Smooth muscle cell (in vitro differentiated cells): ENCODE measurements at regions not wholly inside any gene's neighbourhood (a gene's known extent, or its start where the extent isn't known, plus 50 kb on each side); places are given as distances from the start of the nearest gene placed in this dataset.

Source experiments
- DNase-seq: peaks from one replicate; lab custom pipeline; 2025; ENCODE audit not compliant: unreplicated experiment; lab: John Stamatoyannopoulos, UW
- H2AFZ ChIP-seq: fragments of 200-600 bp; sonication (generic); 2 replicates; pipeline ENCODE4 v1.6.0; 2016; ENCODE audit warnings: antibody characterized with exemption, low read depth, mild to moderate bottlenecking
- H3F3A ChIP-seq: fragments of 200-600 bp; sonication (generic); 2 replicates; pipeline ENCODE4 v1.6.0; 2017; ENCODE audit warnings: antibody characterized with exemption, low read depth
- H3K27ac ChIP-seq: fragments of 200-600 bp; sonication (generic); 2 replicates; pipeline ENCODE4 v1.5.1; 2016; ENCODE audit warnings: low read depth, mild to moderate bottlenecking
- H3K27me3 ChIP-seq: fragments of 200-600 bp; sonication (generic); 2 replicates; pipeline ENCODE4 v1.6.1; 2016; ENCODE audit warnings: low read depth, mild to moderate bottlenecking
- H3K36me3 ChIP-seq: fragments of 200-600 bp; sonication (generic); 2 replicates; pipeline ENCODE4 v1.5.1; 2016; ENCODE audit warnings: low read depth
- H3K4me1 ChIP-seq: fragments of 200-600 bp; sonication (generic); 2 replicates; pipeline ENCODE4 v1.5.1; 2016; ENCODE audit warnings: low read depth
- H3K4me2 ChIP-seq: fragments of 200-600 bp; sonication (generic); 2 replicates; pipeline ENCODE4 v1.6.0; 2016; ENCODE audit warnings: mild to moderate bottlenecking
- H3K4me3 ChIP-seq: fragments of 200-600 bp; sonication (generic); 2 replicates; pipeline ENCODE4 v1.5.1; 2016; ENCODE audit warnings: mild to moderate bottlenecking
- H3K79me2 ChIP-seq: fragments of 200-600 bp; sonication (generic); 2 replicates; pipeline ENCODE4 v1.6.0; 2016; ENCODE audit warnings: low read depth, mild to moderate bottlenecking
- H3K9ac ChIP-seq: fragments of 200-600 bp; sonication (generic); 2 replicates; pipeline ENCODE4 v1.6.0; 2016; ENCODE audit warnings: low read depth
- H3K9me3 ChIP-seq: fragments of 200-600 bp; sonication (generic); replicated peaks from 2 replicates; pipeline ENCODE4 v1.5.1; 2016; ENCODE audit warnings: low read depth
- H4K20me1 ChIP-seq: fragments of 200-600 bp; sonication (generic); 2 replicates; pipeline ENCODE4 v1.6.0; 2016; ENCODE audit warnings: low read depth
- CTCF ChIP-seq: fragments of 200-600 bp; sonication (generic); IDR thresholded peaks from 2 replicates; pipeline ENCODE4 v1.5.1; 2017; ENCODE audit warnings: borderline replicate concordance, mild to moderate bottlenecking, antibody characterized with exemption; ENCODE audit not compliant: insufficient read depth, poor library complexity, severe bottlenecking
- WGBS: methylation state at CpG from one replicate; pipeline ENCODE4 v1.1.7; 2016; ENCODE audit warnings: low lambda C conversion rate; 5-methylcytosine and 5-hydroxymethylcytosine counted together

DNA sequence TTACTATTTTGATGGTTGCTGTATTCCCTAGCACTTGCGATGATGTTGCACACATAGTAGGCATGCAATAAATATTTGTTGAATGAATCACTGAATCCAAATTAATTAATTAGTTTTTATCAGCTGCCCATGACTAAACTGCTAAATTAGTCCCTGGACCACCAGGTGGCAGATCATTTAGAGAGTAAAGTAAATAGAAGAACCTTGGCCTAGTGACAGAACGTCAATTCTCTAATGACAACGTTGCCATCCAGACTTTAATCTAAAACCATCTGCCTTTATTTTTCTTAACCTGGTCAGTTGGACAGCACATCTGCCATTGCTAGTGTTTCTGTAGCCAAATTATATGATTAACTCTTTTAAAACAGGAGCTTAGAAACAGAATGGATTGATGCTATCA, 457.5 kb downstream of the KIF4B start:
- Histone ChIP-seq H2AFZ (no peak overlapping the region), H3F3A (no peaks in the 10 kb centered on the region), H3K36me3 (no peaks in the 10 kb centered on the region), H3K9ac (no peak overlapping the region), H3K4me3 (no peak overlapping the region), H3K9me3 (no peaks in the 10 kb centered on the region), H3K4me2 (no peak overlapping the region), H3K27ac (no peak overlapping the region), H3K27me3 (peaks cover 14% of the 10 kb centered on the region), H4K20me1 (no peaks in the 10 kb centered on the region), H3K79me2 (no peaks in the 10 kb centered on the region), H3K4me1 (no peaks in the 10 kb centered on the region)
- no peak for DNase-seq
- TF ChIP-seq CTCF: no peak
- 88% methylated on average over 3 of the region's 3 CpGs for WGBS

DNA sequence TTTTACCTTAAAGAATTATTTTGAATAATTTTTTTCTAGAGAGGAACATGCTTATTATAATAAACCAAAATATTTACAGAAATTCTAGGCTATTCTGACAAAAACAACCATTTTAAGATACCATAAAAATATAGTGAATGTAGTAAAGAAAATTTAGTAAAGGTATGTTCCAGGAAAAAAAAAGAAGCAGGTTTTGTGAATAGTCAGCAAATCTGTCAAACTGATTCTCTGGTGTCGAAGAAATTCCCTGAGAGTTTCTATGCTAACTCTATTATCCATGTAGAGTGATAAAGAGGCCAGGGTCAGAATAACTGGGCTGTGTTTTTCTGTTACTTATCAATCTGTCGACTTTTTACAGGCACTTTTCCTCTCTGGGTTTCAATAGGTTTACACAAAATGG, 459.2 kb downstream of the KIF4B start:
- H2AFZ ChIP-seq: no peak overlapping the region
- 68% methylated on average over 2 of the region's 2 CpGs for WGBS
- DNase-seq: no peak

GRCh38 chr5:155475318-155475717, 461.8 kb downstream of the KIF4B start:
- Histone ChIP-seq H3F3A (no peaks in the 10 kb centered on the region), H3K36me3 (no peaks in the 10 kb centered on the region), H4K20me1 (no peaks in the 10 kb centered on the region), H3K4me1 (no peaks in the 10 kb centered on the region), H3K79me2 (no peaks in the 10 kb centered on the region), H3K27ac (no peak overlapping the region), H3K9me3 (no peaks in the 10 kb centered on the region), H3K9ac (no peak overlapping the region), H3K27me3 (peaks cover 24% of the 10 kb centered on the region), H2AFZ (no peak overlapping the region), H3K4me2 (no peak overlapping the region), H3K4me3 (no peak overlapping the region)
- DNase-seq: no peak
- WGBS: 65% methylated on average over 2 of the region's 2 CpGs
- no peak for TF ChIP-seq CTCF

More for the DNA sequence above, 459.2 kb downstream of the KIF4B start:
- Histone ChIP-seq H4K20me1 (no peaks in the 10 kb centered on the region), H3K79me2 (no peaks in the 10 kb centered on the region), H3F3A (no peaks in the 10 kb centered on the region), H3K4me1 (no peaks in the 10 kb centered on the region), H3K9ac (no peak overlapping the region), H3K9me3 (no peaks in the 10 kb centered on the region), H3K4me2 (no peak overlapping the region), H3K27ac (no peak overlapping the region), H3K27me3 (peaks cover 14% of the 10 kb centered on the region), H3K4me3 (no peak overlapping the region), H3K36me3 (no peaks in the 10 kb centered on the region)
- TF ChIP-seq CTCF: no peak

DNA sequence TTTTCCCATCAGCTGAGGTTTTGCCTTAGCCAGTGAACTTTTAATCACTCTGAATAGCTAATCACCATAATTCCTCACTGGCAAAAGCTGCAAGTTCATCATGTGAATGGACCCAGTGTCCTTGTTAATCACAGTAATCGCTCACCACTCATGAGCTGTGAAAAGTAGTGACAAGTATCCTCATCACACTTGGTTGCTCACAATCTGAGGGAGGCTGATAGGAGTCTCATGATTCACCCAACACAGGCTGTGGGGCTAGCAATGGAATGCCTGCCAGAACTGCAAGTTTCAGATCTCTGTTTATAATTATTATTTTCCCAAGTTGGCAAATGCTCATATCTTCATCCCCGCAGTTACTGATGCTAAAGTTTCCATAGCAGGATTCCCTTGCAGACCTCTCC, 467.2 kb downstream of the KIF4B start:
- WGBS: 21% methylated on average over 2 of the region's 2 CpGs
- Histone ChIP-seq H2AFZ (no peak overlapping the region), H3F3A (peaks cover 3% of the 10 kb centered on the region), H3K36me3 (no peaks in the 10 kb centered on the region), H3K4me2 (no peak overlapping the region), H3K9ac (no peak overlapping the region), H3K4me3 (no peak overlapping the region), H3K27me3 (peaks cover 30% of the 10 kb centered on the region), H3K79me2 (no peaks in the 10 kb centered on the region), H3K4me1 (no peaks in the 10 kb centered on the region), H3K27ac (no peak overlapping the region), H3K9me3 (no peaks in the 10 kb centered on the region), H4K20me1 (no peaks in the 10 kb centered on the region)
- TF ChIP-seq CTCF: no peak
- no peak for DNase-seq
